ENCODE measurements at regions not wholly inside any gene's neighbourhood (a gene's known extent, or its start where the extent isn't known, plus 50 kb on each side); places are given as distances from the start of the nearest gene placed in this dataset.
"Not testable (repeated sequence)": the region's sequence is repeated elsewhere in the genome, so short reads cannot be mapped to it uniquely, and the experiment has no call there.

DNA sequence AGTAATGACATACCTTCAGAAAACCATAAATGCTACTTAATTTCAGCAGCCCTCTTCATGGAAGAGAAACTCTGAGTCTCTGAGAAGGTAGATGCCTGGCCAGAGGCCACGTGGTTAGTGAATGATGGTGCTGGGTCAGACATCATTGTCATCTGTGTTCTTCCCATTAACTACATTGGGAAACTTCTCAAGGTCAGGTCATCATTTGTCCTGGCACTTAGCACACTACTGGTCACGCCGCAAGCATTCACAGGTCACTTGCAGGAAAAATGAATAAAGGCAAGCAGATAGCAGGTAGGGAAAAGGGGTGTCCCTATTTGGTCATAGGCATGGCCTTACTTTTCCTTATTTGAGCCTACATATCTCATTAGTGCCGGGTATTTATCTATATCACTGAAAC lies 220.1 kb upstream of the PROX1 start:
- no peak for DNase-seq (ENCODE audit: low read depth in 3 of 3, low spot score in 1 of 3)

DNA sequence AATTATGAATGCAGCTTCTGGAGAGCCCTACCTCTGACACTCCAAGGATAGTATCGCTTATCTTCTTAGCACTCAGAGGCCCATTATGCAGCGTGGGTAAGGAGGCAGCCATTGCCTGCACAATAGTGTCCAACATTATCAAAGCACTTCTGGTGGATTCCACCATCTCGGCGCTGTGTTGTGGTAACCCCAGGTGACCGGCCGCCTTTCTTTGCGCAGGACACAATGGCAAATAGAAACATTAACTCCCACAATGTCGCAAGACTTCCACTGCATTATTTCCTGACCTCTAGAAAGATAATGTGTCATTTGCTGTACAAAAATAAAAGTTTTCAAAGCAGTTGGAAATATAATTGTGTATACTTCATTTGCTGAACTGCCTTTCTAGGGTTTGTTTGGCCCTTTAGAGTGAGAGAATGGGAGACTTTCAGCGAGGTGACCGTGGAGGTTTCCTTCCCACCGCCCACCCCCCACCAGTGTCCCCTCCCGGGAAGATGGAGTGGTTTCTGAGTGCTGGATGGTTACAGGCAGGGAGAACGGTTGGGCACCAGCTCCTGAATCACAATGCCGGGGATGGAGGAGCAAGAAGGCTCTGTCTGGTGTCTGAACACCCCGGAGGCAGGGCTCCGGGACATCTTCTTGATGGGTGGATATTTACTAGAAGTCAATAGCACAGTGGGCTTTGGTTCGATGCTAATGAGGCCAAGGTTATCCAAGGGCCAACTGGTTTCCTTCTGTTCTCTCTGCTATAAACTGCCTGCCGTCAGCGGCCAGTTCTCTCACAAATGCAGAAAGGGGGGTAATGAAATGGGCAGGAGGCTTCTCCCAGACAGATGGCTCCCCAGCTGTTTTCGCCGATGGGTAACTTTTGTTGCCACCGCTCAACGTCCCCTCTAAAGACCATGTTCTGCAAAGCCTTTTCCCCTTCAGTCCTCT lies 215.4 kb upstream of the PROX1 start:
- DNase-seq (ENCODE audit: low read depth in 3 of 3, low spot score in 1 of 3), result no peak

DNA sequence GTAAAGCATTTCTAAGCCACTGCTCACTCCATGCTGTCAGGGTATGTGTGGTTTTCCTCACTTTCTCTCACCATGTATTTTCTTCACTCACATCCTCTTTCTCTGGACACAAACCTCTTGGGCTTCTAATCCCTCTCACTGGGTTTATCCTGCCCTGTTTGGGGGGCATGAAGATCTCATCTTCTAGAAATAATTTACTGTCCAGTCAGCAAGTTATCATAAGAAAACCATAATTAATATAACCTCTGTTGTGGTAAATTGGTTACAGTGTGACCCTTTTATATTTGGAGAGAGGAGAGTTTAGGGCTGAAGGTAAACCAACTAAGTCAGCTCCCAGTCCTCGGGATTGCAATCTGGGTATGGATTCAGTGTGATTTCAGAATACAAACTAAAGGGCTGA lies 213.8 kb upstream of the PROX1 start:
- DNase-seq (ENCODE audit: low read depth in 3 of 3, low spot score in 1 of 3), result no peak

DNA sequence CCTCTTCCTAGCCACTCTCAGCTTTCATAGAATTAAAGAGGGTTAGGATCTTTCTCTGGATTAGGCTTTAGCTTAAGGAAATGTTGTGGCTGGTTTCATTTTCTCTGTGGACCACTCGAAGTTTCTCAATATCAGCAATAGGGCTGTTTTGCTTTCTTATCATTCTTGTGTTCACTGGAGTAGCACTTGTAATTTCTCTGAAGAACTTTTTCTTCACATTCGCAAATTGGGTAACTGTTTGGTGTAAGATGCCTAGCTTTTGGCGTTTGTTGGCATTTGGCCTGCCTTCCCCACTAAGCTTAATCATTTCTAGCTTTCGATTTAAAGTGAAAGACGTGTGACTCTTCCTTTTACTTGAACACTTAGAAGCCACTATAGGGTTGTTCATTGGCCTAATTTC lies 210.8 kb upstream of the PROX1 start:
- no peak for DNase-seq (ENCODE audit: low read depth in 3 of 3, low spot score in 1 of 3)

DNA sequence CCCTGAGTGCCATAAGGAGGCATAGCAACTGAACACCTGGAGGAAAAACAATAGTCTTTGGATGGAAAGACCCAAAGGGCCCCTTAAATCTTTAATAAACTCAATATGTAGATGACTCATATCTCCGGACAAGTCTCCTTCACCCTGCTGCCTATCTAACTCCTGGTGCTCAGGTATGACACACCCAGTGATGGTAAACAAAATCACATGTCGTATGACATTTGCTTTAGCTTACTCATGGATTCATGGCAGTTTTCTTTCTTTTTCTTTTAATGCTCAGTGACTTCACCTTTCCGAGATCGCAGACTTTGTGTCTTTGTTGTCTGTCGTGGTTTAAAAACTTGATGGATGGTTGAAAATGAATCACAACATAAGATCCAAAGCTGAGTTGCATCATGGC lies 208.5 kb upstream of the PROX1 start:
- DNase-seq (ENCODE audit: low read depth in 3 of 3, low spot score in 1 of 3), result no peak

DNA sequence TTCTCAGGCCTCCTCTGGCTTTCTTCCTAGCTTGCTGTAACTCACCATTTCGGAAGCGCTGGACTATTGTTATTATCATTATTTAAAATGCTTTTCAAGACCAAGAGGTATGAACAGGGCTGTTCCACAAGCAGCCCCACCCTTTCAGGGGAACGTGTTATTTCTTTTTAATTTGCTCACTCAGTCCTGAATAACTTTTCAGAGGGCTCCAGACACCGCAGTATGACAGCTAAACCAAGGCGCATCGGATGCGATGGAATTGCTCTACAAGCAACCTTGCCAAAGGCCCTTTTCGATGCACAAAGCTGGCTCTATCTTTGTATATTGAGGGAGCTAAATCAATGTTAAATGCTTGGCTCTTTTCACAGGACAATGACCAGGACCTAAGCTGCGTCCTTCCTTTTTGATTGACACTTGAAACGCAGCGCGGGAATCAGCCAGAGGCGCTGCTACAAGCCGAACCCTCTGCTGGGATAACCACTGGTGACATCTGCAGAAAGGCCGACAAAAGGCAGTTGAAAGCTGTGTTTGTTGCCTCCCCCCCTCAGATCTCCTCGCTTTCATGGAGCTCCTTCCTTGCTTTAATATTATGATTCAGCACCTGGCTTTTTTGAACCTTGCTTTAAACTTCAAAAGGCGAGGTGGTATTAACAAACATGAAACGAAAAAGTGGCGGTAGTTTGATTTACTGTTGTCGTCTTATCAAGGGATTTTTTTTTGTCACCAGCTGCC lies 204.7 kb upstream of the PROX1 start:
- no peak for DNase-seq (ENCODE audit: low read depth in 3 of 3, low spot score in 1 of 3)

DNA sequence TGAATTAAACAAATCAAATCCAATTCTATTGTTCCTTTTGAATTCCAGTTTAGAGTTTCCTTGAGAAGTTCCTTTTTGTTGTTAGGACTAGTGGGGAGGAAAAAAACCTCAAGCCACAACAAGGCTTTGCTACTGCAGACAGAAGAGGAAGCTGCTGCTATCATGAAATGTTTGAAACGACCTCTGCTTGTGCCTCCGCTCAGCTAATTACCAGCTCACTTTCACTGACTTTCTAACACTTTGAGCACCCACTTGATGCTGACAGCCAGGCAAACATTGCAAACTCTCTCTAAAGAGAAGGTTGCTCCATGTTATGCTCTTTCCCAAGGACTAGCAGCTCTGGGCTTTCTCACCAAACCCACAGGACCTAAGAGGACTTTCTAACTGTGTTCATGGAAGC lies 203.9 kb upstream of the PROX1 start:
- no peak for DNase-seq (ENCODE audit: low read depth in 3 of 3, low spot score in 1 of 3)

DNA sequence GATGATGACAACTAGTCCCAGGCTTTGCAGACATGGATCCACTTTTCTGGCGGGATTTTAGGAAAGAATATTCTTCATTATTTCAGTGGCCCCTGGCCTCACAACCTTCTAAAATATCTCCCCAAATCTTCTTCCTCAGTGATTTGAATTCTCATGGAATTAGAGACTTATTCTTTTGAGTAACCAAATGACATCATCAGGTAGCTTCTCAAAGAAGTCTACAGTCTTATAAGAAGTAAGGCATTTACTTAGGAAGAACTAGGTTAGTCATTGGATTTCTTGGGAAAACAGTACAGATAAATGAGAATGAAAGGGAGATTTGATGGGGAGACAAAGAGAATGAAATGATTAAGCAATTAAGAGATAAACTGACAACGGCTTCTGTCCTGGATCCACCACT lies 201.1 kb upstream of the PROX1 start:
- no peak for DNase-seq (ENCODE audit: low read depth in 3 of 3, low spot score in 1 of 3)

DNA sequence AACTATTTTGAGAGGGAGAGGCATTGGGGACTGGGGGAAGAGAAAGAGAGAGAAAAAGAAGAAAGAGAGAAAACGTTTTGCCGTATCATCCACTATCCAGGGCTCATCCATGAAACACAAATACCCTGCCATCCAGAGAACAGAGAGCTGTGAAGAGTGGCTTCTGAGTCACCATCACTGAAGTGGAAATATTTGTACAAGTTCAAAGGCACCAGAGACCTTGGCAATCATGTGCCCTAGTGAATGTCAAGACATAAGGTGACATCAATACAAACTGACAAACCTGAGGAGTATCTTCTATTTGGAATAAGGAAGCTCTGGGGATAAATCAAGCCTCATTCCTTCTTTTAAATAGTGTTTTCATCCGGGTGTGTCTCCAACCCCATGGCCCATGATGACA lies 197.2 kb upstream of the PROX1 start:
- DNase-seq (ENCODE audit: low read depth in 3 of 3, low spot score in 1 of 3), result no peak

DNA sequence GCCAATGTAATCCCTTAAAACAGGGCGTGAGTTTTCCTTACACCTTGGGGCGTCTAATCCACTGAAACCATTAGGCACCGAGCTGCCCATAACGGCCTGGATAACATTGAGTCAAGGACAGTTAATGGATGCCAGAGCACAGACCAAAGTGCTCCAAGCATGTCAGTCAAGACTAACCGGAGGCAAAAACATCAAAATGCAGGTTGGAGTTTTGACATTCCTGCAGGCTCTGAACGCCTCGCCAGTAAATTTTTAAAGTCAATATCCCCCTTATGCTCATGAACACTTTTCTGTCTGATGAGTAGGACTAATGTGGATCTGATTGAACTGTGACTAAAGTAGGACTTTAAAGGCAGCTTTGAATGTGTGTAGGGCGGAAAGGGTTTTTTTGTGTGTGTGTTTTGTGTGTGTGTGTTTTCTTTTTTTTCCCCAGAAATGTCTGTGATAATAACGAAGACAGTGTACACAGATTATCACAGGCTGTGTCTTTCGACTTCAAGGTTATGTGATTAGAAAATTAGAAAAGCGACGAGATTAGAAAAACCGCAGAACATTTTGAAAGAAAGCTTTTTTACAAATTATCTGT lies 194.2 kb upstream of the PROX1 start:
- no peak for DNase-seq (ENCODE audit: low read depth in 3 of 3, low spot score in 1 of 3)

DNA sequence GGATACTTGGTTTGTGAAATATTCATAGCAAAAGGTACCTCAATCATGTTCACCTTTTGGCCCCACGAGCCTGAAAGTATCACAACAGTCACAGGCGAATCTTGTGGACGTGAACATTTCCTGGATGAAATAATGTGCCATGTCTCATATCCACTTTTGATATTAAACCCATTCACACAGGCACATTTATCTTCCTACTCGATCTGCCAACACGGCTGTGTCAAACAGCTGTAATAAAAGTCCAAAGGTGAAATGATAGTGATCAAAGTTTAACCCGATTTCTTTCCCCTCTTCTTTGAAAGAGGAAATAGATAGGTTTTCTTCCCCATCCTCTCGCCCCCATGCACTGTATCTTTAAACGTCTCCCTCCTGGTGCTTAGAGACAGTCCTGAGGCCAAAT lies 191.2 kb upstream of the PROX1 start:
- DNase-seq (ENCODE audit: low read depth in 3 of 3, low spot score in 1 of 3), result no peak

DNA sequence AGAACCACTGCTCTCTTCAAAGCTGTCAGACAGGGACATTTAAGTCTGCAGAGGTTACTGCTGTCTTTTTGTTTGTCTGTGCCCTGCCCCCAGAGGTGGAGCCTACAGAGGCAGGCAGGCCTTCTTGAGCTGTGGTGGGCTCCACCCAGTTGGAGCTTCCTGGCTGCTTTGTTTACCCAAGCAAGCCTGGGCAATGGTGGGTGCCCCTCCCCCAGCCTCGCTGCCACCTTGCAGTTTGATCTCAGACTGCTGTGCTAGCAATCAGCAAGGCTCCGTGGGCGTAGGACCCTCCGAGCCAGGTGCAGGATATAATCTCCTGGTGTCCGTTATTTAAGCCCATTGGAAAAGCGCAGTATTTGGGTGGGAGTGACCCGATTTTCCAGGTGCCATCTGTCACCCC lies 179.5 kb upstream of the PROX1 start:
- not testable (repeated sequence) for DNase-seq (ENCODE audit: low read depth in 3 of 3, low spot score in 1 of 3)

DNA sequence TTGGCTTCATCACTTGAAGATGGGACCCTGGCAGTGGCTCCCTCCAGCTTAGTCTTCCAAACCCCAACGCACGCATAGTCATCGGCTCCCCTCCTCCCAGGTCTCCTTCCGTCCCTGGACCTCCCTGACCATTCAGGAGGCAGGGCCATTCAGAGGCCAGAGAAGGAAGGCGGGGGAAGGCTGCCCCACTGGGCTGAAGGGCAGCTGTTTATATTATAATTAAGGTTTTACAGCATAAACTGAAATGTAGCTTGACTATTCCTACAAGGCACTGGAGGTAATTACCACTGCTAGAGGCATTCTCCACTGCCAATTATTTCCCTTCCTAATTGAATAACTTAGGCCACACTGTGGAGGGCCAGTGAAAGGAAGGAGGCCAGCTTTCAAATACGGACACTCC lies 170.6 kb upstream of the PROX1 start:
- no peak for DNase-seq (ENCODE audit: low read depth in 3 of 3, low spot score in 1 of 3)

DNA sequence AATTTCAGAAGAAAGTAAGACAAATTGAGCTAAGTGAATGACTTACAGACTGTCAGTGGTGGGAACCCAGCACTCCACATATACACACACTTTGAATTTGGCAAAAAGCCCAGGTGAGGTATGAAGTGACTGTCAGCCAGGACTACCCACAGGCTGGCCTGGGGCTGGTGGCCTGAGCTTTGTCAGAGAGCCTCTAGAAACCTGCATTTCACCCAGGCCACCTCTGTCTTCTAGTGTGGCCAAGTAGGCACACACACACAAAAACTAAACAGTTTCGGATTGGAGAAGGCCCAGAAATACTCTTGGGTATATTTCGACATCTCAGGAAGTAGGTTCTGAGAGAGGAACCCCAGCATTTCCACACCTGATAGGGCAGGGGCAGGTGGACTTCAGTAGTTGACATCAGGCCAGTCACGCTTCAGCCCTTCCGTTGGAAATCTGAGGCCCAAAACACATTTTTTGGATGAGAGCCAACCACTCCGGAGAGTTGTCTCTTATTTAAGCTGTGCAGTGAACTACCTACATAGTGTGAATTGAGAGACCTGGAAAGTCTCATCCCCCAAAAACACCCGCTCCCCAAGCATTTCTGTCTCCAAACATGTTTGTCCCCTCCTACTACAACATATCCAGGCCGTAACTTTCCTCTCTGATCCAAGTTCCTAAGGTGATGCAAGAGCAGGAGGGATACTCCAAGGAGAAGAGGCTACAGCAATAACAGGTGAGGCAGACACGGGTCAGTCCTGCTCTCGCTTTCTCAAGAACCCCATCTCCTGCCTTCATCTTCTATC lies 167.2 kb upstream of the PROX1 start:
- DNase-seq (ENCODE audit: low read depth in 3 of 3, low spot score in 1 of 3), result no peak

DNA sequence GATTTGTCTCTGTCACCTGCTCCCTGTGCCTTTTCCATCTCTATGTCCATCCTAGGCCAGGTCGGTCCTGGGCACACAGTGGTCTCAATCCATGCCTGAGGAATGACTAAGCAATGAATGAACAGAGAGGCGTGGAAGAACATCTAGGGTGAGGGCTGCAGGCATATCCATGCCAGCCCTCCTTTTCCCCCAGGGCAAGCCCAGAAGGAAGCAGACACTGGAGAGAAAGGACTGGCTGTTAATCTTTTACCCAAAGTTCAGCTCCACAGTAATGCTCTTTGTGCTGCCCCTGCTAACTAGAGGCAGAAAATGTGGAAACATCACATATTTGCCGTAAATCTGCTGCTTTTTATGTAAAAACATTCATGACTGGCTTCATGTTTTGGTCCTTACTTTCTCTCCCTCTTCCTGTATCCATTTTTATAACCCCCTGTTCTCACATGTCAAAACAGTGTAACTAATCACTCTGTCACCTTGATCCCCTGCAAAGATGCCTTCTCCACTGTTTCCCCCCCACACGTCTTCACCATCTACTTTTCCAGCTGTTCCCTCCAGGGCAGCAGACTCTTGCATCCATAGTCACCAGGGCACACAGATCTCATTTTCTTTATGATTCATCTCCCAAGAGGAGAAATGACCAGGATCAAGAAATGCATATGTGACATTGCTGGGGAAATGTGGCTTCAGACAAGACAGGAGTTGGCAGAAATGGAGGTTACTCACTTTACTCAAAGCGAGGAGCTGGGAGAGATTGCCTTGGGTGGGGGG lies 166.4 kb upstream of the PROX1 start:
- DNase-seq (ENCODE audit: low read depth in 3 of 3, low spot score in 1 of 3), result no peak

DNA sequence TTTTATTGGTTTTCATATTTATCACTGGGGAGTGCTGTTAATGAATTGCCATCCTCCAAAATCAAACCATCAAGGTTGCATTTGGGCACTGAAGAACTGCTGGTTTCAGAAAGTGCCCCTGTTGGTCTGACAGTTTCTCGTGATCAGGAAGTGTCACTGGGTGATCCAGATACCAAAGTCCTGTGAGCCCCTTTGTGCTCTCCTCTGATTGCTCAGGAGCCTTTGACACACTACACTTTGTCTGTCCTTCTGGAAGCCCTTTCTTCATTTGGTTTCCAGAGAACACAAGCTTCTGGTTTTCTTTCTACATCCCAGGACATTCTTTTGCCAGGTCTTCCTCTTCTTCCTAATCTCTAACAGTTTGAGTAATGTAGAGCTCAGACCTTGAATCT lies 165.8 kb upstream of the PROX1 start:
- DNase-seq (ENCODE audit: low read depth in 3 of 3, low spot score in 1 of 3), result no peak

DNA sequence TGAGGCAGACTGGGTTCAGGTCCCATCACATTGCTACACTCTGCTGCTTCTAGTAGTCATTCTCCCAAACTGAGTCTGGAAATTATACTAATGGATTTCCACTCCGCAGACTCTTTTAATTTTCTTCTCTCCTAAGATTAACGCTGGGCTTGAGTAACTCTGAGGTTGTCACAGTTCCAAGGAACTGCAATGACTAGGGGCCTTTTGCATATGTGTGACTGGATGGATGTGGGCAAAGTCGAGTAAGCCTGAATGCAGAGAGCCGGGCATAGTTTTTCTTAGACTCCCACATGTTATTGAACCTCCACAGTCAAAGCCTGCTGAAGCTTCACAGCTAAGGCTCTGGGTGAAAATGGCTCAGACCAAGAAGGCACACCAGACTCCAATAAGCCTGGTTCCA lies 160.9 kb upstream of the PROX1 start:
- no peak for DNase-seq (ENCODE audit: low read depth in 3 of 3, low spot score in 1 of 3)

DNA sequence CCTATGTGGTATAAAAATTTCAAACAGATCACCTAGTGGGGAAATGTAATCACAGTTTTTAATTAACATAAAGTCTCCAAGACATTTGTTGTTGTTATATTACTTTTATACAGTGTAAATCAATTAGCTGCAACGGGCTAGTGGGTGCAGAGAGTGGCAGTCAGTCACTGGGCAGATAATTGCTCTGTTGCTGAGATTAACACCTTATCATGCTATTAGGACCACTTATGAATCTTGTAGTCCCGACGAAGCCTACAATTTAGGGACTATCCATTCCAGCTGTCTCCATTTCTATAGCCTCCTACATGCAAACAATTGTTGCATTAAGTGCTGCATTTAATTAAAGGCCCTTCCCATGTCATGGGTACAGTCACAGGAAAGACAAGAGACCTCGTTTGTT lies 158.9 kb upstream of the PROX1 start:
- DNase-seq (ENCODE audit: low read depth in 3 of 3, low spot score in 1 of 3), result no peak

DNA sequence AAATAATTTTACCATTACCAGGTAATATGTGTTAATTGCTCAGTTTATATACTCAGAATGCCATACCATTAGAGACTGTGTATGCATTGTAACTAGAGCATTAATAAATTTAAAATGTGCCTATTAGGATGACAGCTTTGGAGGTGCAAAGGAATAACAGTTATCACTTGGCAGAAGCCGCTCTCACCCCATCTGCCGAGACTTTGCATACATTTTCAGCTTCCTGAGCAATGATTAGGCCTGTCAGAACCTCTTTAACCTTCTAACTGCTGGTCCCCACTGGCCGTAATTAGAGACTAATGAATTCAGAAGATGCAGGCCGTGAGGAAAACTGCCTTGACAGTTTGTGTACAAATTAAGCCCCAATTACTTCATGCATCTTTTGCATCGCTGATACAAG lies 158.0 kb upstream of the PROX1 start:
- no peak for DNase-seq (ENCODE audit: low read depth in 3 of 3, low spot score in 1 of 3)

DNA sequence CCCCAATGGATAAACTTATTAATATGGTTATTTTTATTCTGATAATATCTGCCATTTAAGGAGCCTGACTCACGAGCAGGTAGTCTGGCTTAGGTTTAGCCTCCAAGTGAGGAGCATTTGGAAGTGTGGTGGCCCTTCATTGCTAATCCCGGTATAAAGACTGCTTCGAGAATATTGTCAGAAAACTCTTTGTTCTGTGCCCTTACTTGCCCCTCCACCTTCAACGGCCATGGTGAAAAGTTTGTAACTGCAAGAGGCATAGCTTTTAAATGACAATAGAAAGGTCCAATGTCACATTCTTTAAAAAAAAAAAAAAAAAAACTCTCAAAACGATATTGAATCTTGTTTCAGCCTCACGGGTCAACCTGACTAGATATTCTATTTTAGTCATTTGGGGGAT lies 157.4 kb upstream of the PROX1 start:
- no peak for DNase-seq (ENCODE audit: low read depth in 3 of 3, low spot score in 1 of 3)

DNA sequence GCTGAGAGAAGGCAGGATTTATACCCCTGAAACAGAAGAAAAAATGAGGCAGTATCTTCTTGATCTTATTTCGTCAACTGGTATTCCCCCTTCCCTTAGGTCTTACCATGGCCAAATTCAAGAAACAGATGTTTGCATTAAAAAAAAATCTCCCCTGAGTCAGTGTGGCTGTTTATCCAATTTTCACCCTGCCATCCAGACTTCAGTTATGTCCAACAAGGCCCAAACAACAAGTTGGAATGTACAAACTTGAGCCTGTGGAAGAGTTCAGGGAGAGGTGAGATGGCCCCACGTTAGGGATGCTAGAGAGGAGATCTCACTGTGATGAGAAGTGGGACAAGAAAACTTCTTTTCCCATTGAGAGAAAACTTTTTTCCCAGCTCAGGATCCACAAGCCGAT lies 147.2 kb upstream of the PROX1 start:
- no peak for DNase-seq (ENCODE audit: low read depth in 3 of 3, low spot score in 1 of 3)

Data from stimulated activated CD4-positive, alpha-beta T cell treated with anti-CD3 and anti-CD28 coated beads, TNF-alpha, amount 100 ng/mL, for 1 hour (primary cell).